Prostate gland (tissue), 2 donors: ENCODE measurements at regions not wholly inside any gene's neighbourhood (a gene's known extent, or its start where the extent isn't known, plus 50 kb on each side); places are given as distances from the start of the nearest gene placed in this dataset.

Experiments used
- DNase-seq: peaks from one replicate; pipeline ENCODE4 v3.0.0-alpha.2; 2019; ENCODE audit warnings: low spot score
- H3K27ac ChIP-seq, 2 donors: fragments of 200-600 bp; sonication (generic); 2 replicates each; pipeline ENCODE4 v1.5.1; 2017 to 2019
- H3K27me3 ChIP-seq: fragments of 200-600 bp; sonication (generic); replicated peaks from 2 replicates; pipeline ENCODE4 v1.5.1; 2019; ENCODE audit not compliant: insufficient read depth
- H3K36me3 ChIP-seq, 2 donors: fragments of 200-600 bp; sonication (generic); 1 replicate in 1 of 2; 2 replicates in 1 of 2; pipeline versions ENCODE4 v1.5.1 to v1.8.1; 2017 to 2019
- H3K4me1 ChIP-seq: fragments of 200-600 bp; sonication (generic); replicated peaks from 2 replicates; pipeline ENCODE4 v1.5.1; 2019
- H3K4me3 ChIP-seq, 2 donors: fragments of 200-600 bp; sonication (generic); 2 replicates each; pipeline ENCODE4 v1.5.1; 2017 to 2019
- H3K9me3 ChIP-seq: fragments of 200-600 bp; sonication (generic); 2 replicates; pipeline ENCODE4 v1.5.1; 2017
- POLR2A ChIP-seq: fragments of 450-650 bp; IDR thresholded peaks from one replicate; pipeline ENCODE4 v1.6.1; 2016; ENCODE audit warnings: antibody characterized with exemption, mild to moderate bottlenecking
- POLR2AphosphoS5 ChIP-seq: sonication (generic); formaldehyde crosslinking; IDR thresholded peaks from one replicate; pipeline ENCODE4 v1.6.1; 2017; ENCODE audit warnings: antibody characterized with exemption
- WGBS: methylation state at CpG from one replicate; pipeline ENCODE4 v1.1.5; 2018; 5-methylcytosine and 5-hydroxymethylcytosine counted together
- intact Hi-C: fragments of 100-400 bp; cut with DNase I; formaldehyde crosslinking; loops from one replicate; pipeline ENCODE4 v1.14.2; 2022
- TF ChIP-seq, protein P1 (sequence below), 4 experiments: fragments of 200-600 bp in 2 of 4; fragments of 450-650 bp in 2 of 4; sonication (generic) in 2 of 4; IDR thresholded peaks; 1 replicate in 3 of 4; 2 replicates in 1 of 4; pipeline ENCODE4 v1.5.1; 2016 to 2019; ENCODE audit warnings: antibody characterized with exemption in 4 of 4, mild to moderate bottlenecking in 2 of 4, moderate library complexity in 2 of 4

- DNase-seq, result peak; percentile 9
- H3K4me3 ChIP-seq, result no peak overlapping the region
- H3K27ac ChIP-seq, result no peak overlapping the region
- TF ChIP-seq, protein P1, sequence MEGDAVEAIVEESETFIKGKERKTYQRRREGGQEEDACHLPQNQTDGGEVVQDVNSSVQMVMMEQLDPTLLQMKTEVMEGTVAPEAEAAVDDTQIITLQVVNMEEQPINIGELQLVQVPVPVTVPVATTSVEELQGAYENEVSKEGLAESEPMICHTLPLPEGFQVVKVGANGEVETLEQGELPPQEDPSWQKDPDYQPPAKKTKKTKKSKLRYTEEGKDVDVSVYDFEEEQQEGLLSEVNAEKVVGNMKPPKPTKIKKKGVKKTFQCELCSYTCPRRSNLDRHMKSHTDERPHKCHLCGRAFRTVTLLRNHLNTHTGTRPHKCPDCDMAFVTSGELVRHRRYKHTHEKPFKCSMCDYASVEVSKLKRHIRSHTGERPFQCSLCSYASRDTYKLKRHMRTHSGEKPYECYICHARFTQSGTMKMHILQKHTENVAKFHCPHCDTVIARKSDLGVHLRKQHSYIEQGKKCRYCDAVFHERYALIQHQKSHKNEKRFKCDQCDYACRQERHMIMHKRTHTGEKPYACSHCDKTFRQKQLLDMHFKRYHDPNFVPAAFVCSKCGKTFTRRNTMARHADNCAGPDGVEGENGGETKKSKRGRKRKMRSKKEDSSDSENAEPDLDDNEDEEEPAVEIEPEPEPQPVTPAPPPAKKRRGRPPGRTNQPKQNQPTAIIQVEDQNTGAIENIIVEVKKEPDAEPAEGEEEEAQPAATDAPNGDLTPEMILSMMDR (IDR thresholded peaks at IDR 0.05), result no peak
- no peak for TF ChIP-seq POLR2A
- peak; percentile 36 for TF ChIP-seq POLR2AphosphoS5
- no peaks in the 10 kb centered on the region for H3K36me3 ChIP-seq
- H3K27me3 ChIP-seq, result no peaks in the 10 kb centered on the region
- H3K9me3 ChIP-seq, result no peaks in the 10 kb centered on the region
- no peaks in the 10 kb centered on the region for H3K4me1 ChIP-seq
- WGBS, result 35% methylated on average over 1 of the region's 1 CpG
- intact Hi-C loops, result no loop called here
Observed at GRCh38 chr14:34931206-34931605, 51.6 kb upstream of the SRP54 start.

- no peaks in the 10 kb centered on the region for H3K4me1 ChIP-seq
- intact Hi-C loops, result no loop called here
- TF ChIP-seq, protein P1 (IDR thresholded peaks at IDR 0.05), result no peak
- no peak for TF ChIP-seq POLR2AphosphoS5
- no peak for TF ChIP-seq POLR2A
- DNase-seq, result no peak
- WGBS, result 79% methylated on average over 4 of the region's 4 CpGs
- no peaks in the 10 kb centered on the region for H3K9me3 ChIP-seq
- no peak overlapping the region for H3K4me3 ChIP-seq
- H3K36me3 ChIP-seq, result no peaks in the 10 kb centered on the region
- H3K27ac ChIP-seq, result no peak overlapping the region
- H3K27me3 ChIP-seq, result no peaks in the 10 kb centered on the region
Observed at GRCh38 chr14:34930591-34931091, 52.2 kb upstream of the SRP54 start.

DNA sequence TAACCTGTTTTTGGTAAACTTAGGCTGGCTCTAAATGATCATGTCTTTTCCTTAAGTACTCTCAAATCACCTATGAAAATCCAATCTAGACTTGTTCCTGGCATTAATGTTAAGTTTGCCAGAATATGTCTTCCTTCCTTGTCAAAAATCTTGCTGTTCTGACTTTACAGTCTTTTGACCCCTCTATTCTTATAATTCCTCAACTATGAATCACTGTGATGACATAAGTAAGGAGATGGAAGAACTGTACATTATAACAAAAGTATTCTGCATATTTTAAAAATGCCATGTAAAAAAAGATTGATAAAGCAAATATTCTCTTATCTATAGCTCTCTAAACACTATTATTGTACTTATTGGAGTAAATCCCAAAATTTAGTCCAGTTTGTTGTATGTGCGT, 51.4 kb upstream of the BAZ1A start:
- DNase-seq, result no peak
- intact Hi-C loops, result no loop called here
- no peak overlapping the region for H3K4me3 ChIP-seq
- 96% methylated on average over 1 of the region's 1 CpG for WGBS
- TF ChIP-seq, protein P1 (IDR thresholded peaks at IDR 0.05), result no peak
- TF ChIP-seq POLR2AphosphoS5, result no peak
- TF ChIP-seq POLR2A, result no peak
- H3K27me3 ChIP-seq, result no peaks in the 10 kb centered on the region
- no peaks in the 10 kb centered on the region for H3K4me1 ChIP-seq
- no peaks in the 10 kb centered on the region for H3K9me3 ChIP-seq
- no peaks in the 10 kb centered on the region for H3K36me3 ChIP-seq
- no peak overlapping the region for H3K27ac ChIP-seq
